CD14-positive monocyte (primary cell): ENCODE measurements at regions not wholly inside any gene's neighbourhood (a gene's known extent, or its start where the extent isn't known, plus 50 kb on each side); places are given as distances from the start of the nearest gene placed in this dataset.

Source experiments
- DNase-seq, 3 donors: peaks; one replicate each; pipeline ENCODE4 v3.0.0-alpha.2; 2011 to 2022
- H2AFZ ChIP-seq: 2 replicates; pipeline ENCODE4 v1.6.0; 2012; ENCODE audit warnings: mild to moderate bottlenecking, low read depth, low read length, inconsistent platforms; ENCODE audit not compliant: insufficient read depth, poor library complexity, severe bottlenecking
- H3K27ac ChIP-seq, 2 donors: 1 replicate in 1 of 2; 2 replicates in 1 of 2; pipeline ENCODE4 v1.5.1; 2012 to 2013; ENCODE audit warnings: low read length in 2 of 2, control low read depth in 1 of 2, inconsistent platforms in 1 of 2, low read depth in 1 of 2, mild to moderate bottlenecking in 1 of 2
- H3K27me3 ChIP-seq, 2 donors: one replicate each; pipeline versions ENCODE4 v1.6.0 to v1.6.1; 2011 to 2013; ENCODE audit warnings: low read length in 2 of 2; ENCODE audit not compliant: control insufficient read depth in 2 of 2, insufficient read depth in 2 of 2
- H3K36me3 ChIP-seq, 2 donors: replicated peaks in 1 of 2; 1 replicate in 1 of 2; 2 replicates in 1 of 2; pipeline versions ENCODE4 v1.5.1 to v1.6.1; 2012 to 2013; ENCODE audit warnings: low read length in 2 of 2, control low read depth in 1 of 2, inconsistent platforms in 1 of 2, mild to moderate bottlenecking in 1 of 2; ENCODE audit not compliant: insufficient read depth in 2 of 2, control insufficient read depth in 1 of 2
- H3K4me1 ChIP-seq, 2 donors: 1 replicate in 1 of 2; 2 replicates in 1 of 2; pipeline versions ENCODE4 v1.5.1 to v1.6.1; 2012 to 2013; ENCODE audit warnings: low read length in 2 of 2, control low read depth in 1 of 2, inconsistent platforms in 1 of 2, mild to moderate bottlenecking in 1 of 2, moderate library complexity in 1 of 2; ENCODE audit not compliant: insufficient read depth in 2 of 2, control insufficient read depth in 1 of 2
- H3K4me2 ChIP-seq: replicated peaks from 2 replicates; pipeline ENCODE3; 2012; ENCODE audit warnings: low read length, moderate library complexity, mild to moderate bottlenecking; ENCODE audit not compliant: poor library complexity, severe bottlenecking; ENCODE audit errors: extremely low read depth
- H3K4me3 ChIP-seq, 3 experiments: fragments of 200-600 bp in 1 of 3; sonication (generic) in 1 of 3; replicated peaks in 1 of 3; 1 replicate in 2 of 3; 2 replicates in 1 of 3; pipeline ENCODE4 v1.5.1; 2011 to 2013; ENCODE audit warnings: low read length in 3 of 3, mild to moderate bottlenecking in 3 of 3, control low read depth in 2 of 3, low read depth in 2 of 3, inconsistent platforms in 1 of 3, moderate library complexity in 1 of 3
- H3K79me2 ChIP-seq: 2 replicates; pipeline ENCODE4 v1.6.0; 2012; ENCODE audit warnings: mild to moderate bottlenecking, control low read depth, inconsistent platforms, low read length, moderate library complexity; ENCODE audit not compliant: insufficient read depth
- H3K9ac ChIP-seq: 2 replicates; pipeline ENCODE4 v1.6.0; 2017; ENCODE audit warnings: low read length, mild to moderate bottlenecking; ENCODE audit not compliant: insufficient read depth, poor library complexity, severe bottlenecking
- H3K9me3 ChIP-seq, 2 donors: replicated peaks in 1 of 2; 1 replicate in 1 of 2; 2 replicates in 1 of 2; pipeline versions ENCODE4 v1.5.1 to v1.6.1; 2012 to 2013; ENCODE audit warnings: low read length in 2 of 2, control low read depth in 1 of 2; ENCODE audit not compliant: control insufficient read depth in 1 of 2, insufficient read depth in 1 of 2
- H4K20me1 ChIP-seq: 2 replicates; pipeline ENCODE4 v1.6.0; 2012; ENCODE audit warnings: mild to moderate bottlenecking, low read length, control low read depth, moderate library complexity; ENCODE audit not compliant: insufficient read depth
- H3K27ac Mint-ChIP-seq, 7 donors: one replicate each; pipeline ENCODE4 v1.8.0; 2020; ENCODE audit warnings: mild to moderate bottlenecking in 7 of 7, mixed read lengths in 7 of 7, moderate library complexity in 6 of 7, inconsistent platforms in 2 of 7
- H3K27me3 Mint-ChIP-seq, 3 donors: one replicate each; pipeline ENCODE4 v1.8.0; 2021 to 2022; ENCODE audit warnings: low read depth in 3 of 3, mild to moderate bottlenecking in 3 of 3, mixed read lengths in 3 of 3, moderate library complexity in 3 of 3, inconsistent platforms in 1 of 3
- H3K36me3 Mint-ChIP-seq, 2 donors: one replicate each; pipeline ENCODE4 v1.8.0; 2020; ENCODE audit warnings: mixed read lengths in 2 of 2, inconsistent platforms in 1 of 2, mild to moderate bottlenecking in 1 of 2
- H3K4me1 Mint-ChIP-seq: one replicate; pipeline ENCODE4 v1.8.0; 2020; ENCODE audit warnings: mild to moderate bottlenecking, mixed read lengths
- H3K4me3 Mint-ChIP-seq, 2 donors: one replicate each; pipeline ENCODE4 v1.8.0; 2020; ENCODE audit warnings: mild to moderate bottlenecking in 2 of 2, mixed read lengths in 2 of 2, moderate library complexity in 1 of 2
- H3K9me3 Mint-ChIP-seq, 7 donors: one replicate each; pipeline ENCODE4 v1.8.0; 2020 to 2022; ENCODE audit warnings: mixed read lengths in 7 of 7, mild to moderate bottlenecking in 6 of 7, moderate library complexity in 6 of 7, inconsistent platforms in 2 of 7
- CTCF ChIP-seq: fragments of 200-600 bp; IDR thresholded peaks from one replicate; pipeline ENCODE4 v1.8.0; 2022; ENCODE audit warnings: antibody characterized with exemption, mild to moderate bottlenecking
- WGBS: methylation state at CpG from one replicate; pipeline ENCODE4 v1.1.5; 2013; ENCODE audit warnings: missing lambda C conversion rate; ENCODE audit not compliant: insufficient coverage; 5-methylcytosine and 5-hydroxymethylcytosine counted together
- intact Hi-C, 2 donors: fragments of 100-400 bp; cut with micrococcal nuclease; formaldehyde crosslinking; loops; one replicate each; pipeline versions ENCODE4 v1.15.0 to v1.15.1; 2023

- H3K27ac ChIP-seq: no peak overlapping the region
- H3K4me1 ChIP-seq: no peaks in the 10 kb centered on the region
- no peak overlapping the region for H2AFZ ChIP-seq
- WGBS: no CpG with 5 or more reads among the region's 2 CpGs
- H3K9ac ChIP-seq: no peak overlapping the region
- peaks cover 7 to 16% (median 10%) of the 10 kb centered on the region in 7 donors for H3K9me3 Mint-ChIP-seq
- H3K27ac Mint-ChIP-seq: no peak overlapping the region
- H3K27me3 Mint-ChIP-seq: peaks cover 4 to 11% (median 5%) of the 10 kb centered on the region in 3 donors
- no peak for DNase-seq
- no peaks in the 10 kb centered on the region for H3K36me3 Mint-ChIP-seq
- no peaks in the 10 kb centered on the region for H3K79me2 ChIP-seq
- no peak overlapping the region for H3K4me3 ChIP-seq
- no peaks in the 10 kb centered on the region for H4K20me1 ChIP-seq
- H3K4me2 ChIP-seq: no peak overlapping the region
- no peaks in the 10 kb centered on the region for H3K36me3 ChIP-seq
- H3K27me3 ChIP-seq: no peaks in the 10 kb centered on the region
- H3K4me1 Mint-ChIP-seq: peaks cover 4% of the 10 kb centered on the region
- no peak overlapping the region for H3K4me3 Mint-ChIP-seq
- intact Hi-C loops: no loop called here
- peaks cover 6 to 18% of the 10 kb centered on the region in 2 donors for H3K9me3 ChIP-seq
- TF ChIP-seq CTCF: no peak
Measured at GRCh38 chr11:69958308-69958707, 119.8 kb upstream of the ANO1 start.

GRCh38 chr11:69959461-69959860, 118.7 kb upstream of the ANO1 start:
- no peak overlapping the region for H3K4me3 ChIP-seq
- H4K20me1 ChIP-seq: no peaks in the 10 kb centered on the region
- Mint-ChIP-seq H3K9me3 (peaks cover 7 to 16% (median 10%) of the 10 kb centered on the region in 7 donors), H3K4me3 (no peak overlapping the region), H3K27ac (no peak overlapping the region), H3K36me3 (no peaks in the 10 kb centered on the region), H3K27me3 (peaks cover 5 to 7% (median 5%) of the 10 kb centered on the region in 3 donors), H3K4me1 (peaks cover 5% of the 10 kb centered on the region)
- TF ChIP-seq CTCF: no peak
- H3K27me3 ChIP-seq: no peaks in the 10 kb centered on the region
- no peak overlapping the region for H3K4me2 ChIP-seq
- 91% methylated on average over 7 of the region's 8 CpGs for WGBS
- no peaks in the 10 kb centered on the region for H3K36me3 ChIP-seq
- no peak overlapping the region for H2AFZ ChIP-seq
- intact Hi-C loops: no loop called here
- no peak for DNase-seq
- H3K4me1 ChIP-seq: no peaks in the 10 kb centered on the region
- no peak overlapping the region for H3K27ac ChIP-seq
- H3K79me2 ChIP-seq: no peaks in the 10 kb centered on the region
- no peak overlapping the region for H3K9ac ChIP-seq
- H3K9me3 ChIP-seq: peaks cover 6 to 18% of the 10 kb centered on the region in 2 donors
